GM18868 (cell line): ENCODE measurements at regions not wholly inside any gene's neighbourhood (a gene's known extent, or its start where the extent isn't known, plus 50 kb on each side); places are given as distances from the start of the nearest gene placed in this dataset.
"Not testable (repeated sequence)": the region's sequence is repeated elsewhere in the genome, so short reads cannot be mapped to it uniquely, and the experiment has no call there.

Source experiments
- ATAC-seq: cut with Tn5 transposase; IDR thresholded peaks from one replicate; pipeline ENCODE4 v1.9.1; 2021; ENCODE audit warnings: mild to moderate bottlenecking, moderate library complexity; ENCODE audit not compliant: unreplicated experiment

GRCh38 chr9:105093685-105094084 lies 150.8 kb upstream of the SLC44A1 start:
- no peak for ATAC-seq

GRCh38 chr9:105098370-105098769 lies 146.1 kb upstream of the SLC44A1 start:
- no peak for ATAC-seq

DNA sequence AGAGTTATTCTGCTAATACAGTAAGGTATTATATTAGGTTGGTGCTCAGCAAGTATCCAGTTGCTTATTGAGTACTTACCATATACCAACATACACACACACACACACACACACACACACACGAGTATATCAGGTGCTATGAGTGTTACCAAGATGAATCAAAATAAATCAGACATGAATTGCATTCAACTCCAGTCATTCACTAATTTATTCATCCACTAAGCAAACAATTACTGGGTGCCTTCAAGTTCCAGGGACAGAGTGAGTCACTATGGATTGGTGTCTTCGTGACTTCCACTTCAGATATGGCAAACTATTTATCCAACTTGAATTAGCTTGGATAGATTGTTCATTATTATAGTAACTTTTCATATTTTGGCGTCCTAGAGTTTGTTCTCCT lies 140.7 kb upstream of the SLC44A1 start:
- no peak for ATAC-seq

DNA sequence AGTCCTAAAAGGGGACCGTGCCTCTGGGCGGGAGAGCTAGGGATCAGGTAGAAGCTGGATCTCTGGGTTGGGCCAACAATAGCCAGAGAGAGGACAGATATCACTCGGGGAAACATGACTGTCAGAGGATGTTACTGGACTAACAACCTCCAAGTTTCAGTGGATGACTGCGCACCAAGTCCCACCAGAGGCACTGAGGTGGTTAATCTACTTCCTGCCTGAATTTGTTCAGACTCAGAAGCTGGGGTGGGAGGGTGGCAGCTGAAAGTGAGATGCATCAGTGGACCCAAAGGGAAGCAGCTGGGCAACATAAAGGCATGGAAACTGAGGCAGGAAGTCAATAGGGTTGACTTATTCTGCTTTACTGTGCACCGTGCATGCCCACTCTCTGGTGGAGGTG lies 130.1 kb upstream of the SLC44A1 start:
- ATAC-seq, result peak; percentile 44

DNA sequence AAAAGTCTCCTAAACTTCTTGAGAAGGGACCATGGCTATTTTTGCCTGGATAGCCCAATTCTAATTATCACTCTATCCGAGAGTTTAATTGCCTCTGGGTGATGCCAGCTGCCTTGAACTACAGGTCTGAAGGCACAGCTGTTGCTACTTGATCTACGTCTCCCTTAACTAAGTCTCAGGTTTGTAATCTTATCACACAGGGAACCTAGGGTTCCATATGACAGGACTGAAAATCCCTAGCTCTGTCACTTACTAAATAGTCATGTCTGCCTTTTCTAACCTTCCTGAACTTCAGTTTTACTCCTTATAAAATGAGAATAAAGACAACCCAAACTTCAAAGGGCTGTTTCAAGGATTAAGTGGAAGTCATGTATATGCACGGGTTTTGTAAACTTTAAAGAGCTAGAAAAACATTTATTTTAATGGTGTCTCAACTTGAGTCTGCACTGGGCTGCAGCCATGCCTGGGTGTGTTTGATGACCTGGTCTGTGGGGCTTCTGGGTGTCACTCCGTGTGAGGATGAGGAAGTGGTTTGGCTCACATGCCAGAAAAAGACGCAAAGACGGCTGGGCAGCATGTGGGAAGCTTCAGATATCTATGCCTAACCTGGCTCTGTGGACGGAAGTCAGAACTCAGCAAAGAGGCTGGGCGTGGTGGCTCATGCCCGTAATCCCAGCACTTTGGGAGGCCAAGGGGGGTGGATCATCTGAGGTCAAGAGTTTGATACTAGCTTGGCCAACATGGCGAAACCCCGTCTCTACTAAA lies 129.3 kb upstream of the SLC44A1 start:
- ATAC-seq, result peak; percentile 63

DNA sequence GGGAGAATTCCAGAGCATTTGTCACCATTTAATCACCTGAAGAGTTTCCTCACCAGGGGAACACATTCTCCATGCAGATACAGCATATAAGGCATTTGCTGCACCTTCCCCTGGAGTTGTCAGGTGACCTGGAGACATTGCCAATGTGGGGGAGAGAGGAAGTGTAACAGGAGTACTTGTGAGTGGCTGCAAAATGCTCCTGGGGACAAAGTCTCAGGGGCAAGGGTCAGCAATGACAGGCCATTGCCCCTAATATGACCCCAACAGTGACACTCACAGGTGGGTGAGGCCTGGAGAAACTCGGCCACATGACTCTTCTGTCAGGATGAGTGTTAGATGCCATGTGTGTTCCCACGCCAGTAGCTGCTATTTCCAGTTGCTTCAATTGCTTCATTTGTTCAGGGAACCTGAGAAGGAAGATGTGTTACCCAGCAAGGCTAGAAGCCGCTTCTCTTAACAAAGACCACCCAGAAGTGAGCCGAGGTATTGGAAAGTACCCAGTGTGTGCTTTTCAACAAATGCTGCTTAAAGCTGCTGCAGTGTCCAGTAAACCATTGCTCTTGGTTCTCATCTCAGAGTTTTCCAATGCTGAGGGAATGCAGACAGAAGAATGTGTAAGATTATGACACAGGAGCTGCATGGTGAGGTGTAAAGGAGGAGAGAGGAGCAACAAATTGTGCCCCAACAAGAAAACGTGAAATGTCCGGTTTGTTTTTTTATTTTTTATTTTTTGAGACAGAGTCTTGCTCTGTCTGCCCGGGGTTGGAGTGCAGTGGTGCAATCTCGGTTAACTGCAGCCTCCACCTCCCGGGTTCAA lies 128.2 kb upstream of the SLC44A1 start:
- ATAC-seq, result no peak

GRCh38 chr9:105117234-105117633 lies 127.2 kb upstream of the SLC44A1 start:
- ATAC-seq, result no peak

GRCh38 chr9:105118636-105119035 lies 125.8 kb upstream of the SLC44A1 start:
- ATAC-seq, result no peak

DNA sequence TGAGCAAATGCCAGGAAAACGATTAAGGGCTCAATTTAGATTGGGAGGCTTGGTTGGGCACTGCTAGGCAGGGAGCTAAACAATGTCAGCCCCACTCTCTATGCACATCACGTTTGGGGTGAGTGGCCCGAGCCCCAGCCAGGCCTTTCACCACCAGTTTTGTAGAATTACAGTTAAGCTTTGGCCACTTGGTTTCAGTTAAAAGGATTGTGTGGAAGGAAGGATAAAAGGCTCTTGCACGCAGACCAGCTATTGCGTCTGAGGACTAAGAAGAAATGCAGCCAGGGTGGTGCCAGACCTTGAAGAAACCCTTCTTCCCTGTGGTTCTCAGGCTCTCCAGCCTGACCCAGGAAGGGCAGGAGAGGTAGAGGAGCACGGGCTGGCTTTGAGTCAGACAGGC lies 125.3 kb upstream of the SLC44A1 start:
- no peak for ATAC-seq

GRCh38 chr9:105121861-105122430 lies 122.5 kb upstream of the SLC44A1 start:
- ATAC-seq, result no peak

- ATAC-seq, result not testable (repeated sequence)
Measured at GRCh38 chr9:105124598-105124997, 119.9 kb upstream of the SLC44A1 start.

DNA sequence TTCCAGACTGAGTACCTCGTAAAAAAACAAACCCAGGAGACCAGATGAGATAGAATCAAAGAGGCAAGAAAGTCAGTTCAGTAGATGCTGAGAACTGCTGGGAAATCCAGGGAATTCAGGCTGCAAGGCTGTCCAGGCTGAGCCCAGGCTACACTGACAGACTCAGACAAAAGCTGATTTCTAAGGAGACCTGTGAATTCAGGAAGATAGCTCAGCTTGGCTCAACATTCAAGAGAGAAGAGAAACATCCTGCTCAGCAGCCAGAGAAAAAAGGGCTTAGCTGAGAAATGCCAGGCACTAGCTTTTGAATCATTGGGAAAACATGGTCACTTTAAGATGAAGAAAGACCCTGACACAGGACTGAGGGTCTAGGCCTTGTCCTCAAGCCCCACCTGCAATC lies 118.2 kb upstream of the SLC44A1 start:
- ATAC-seq, result no peak

DNA sequence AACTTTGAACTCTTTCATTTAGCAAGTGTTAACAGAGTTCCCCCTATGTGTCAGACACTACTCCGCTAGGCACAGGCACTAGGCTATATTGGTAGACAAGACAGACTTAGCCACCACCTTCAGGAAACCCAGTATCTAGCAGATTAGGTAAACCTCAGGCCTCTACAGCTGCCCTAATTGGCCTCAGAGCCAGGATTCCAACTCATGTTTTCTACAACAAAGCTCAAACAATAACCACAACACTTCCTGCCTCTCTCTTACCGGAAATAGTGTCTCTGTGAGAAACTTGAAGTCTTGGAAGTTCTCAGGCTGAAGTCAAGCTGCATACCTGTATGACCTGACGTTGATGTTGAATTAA lies 116.6 kb upstream of the SLC44A1 start:
- ATAC-seq, result peak; percentile 87

DNA sequence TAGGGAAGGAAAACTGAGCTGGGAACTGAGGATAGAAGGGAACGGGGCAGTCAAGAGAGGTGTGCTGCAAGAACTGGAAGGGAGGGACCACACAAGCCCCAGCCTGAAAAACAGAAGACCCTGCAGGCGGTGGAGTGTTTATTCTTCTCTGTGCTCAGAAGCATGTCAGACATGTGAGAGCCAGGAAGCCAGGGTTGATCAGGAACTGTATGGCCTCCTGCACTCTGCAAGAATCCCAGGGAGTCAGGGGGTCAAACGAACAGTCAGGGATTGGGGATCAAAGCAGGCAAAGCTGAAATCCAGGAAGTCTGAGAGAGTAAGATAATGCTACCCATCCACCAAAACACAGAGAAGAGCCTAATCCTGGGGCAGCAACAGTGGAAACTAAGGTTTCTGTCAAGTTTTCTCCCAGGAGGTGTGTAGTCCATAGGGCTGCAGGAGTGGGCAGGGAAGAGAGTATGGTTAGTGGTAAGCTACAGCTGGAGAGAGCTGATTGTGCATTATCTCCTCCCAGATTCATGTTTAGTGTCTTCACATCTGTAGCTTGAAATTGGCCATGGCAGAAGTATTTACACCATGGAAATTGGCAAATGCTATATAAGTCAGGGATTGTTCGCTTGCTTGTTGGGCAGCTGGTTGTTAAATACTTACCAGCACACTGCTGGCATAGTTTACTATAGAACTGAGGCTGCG lies 115.4 kb upstream of the SLC44A1 start:
- no peak for ATAC-seq

DNA sequence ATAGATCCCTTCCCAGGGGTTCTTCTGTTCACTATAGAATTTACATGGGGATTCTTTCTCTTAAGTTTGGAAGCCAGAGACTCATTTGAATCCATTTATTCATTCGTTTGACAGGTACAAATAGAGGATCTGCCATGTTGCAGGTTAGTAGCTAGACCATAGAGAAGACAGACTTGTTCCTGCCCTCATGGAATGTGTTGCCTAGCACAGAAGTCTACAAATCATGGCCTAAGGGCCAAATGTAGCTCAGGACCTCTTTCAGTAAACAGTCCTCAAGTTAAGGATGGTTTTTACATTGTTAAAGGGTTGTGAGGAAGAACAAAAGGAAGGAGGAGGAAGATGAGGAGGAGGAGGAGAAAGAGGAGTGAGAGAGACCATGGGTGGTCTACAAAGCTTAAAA lies 114.7 kb upstream of the SLC44A1 start:
- no peak for ATAC-seq

DNA sequence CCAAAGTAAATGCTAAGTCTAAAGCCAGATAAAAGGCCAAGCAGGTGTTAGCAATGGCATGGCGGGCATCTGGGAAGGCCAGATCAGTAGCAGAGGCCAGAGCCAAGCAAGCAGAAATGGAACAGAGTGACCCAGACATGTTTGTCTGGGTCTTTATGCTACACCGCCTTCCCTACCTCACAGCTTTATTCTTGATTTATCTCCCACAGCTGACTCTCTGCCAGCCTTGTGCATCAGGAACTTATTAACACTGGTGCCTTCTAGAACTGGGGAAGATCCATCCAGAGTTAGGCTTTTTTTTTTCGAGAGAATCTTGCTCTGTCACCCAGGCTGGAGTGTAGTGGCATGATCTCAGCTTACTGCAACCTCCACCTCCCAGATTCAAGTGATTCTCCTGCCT lies 112.5 kb upstream of the SLC44A1 start:
- ATAC-seq, result no peak

GRCh38 chr9:105132606-105133005 lies 111.8 kb upstream of the SLC44A1 start:
- no peak for ATAC-seq

DNA sequence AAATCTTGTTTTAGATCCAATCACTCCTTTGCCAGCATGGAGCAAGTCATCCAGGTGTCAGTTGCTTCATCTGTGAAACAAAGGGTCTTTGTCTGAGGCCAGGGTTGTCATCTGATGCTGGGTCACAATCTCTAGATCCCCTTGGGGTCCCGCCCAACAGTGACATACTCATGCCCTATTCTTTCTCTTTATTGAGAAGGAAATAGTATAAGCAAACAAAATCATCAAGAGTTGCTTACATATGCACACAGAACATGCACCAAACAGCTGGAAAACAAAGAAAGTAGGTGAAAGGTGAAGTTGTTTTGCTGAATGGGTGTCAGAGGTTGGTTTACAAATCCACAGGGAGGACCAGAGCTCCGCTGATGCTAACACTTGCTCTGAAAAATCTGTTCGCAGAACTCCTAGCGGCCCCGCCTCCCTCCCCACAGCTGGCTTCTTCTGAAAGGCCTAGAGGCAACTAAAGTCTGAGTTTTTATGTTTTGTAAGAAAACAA lies 106.1 kb upstream of the SLC44A1 start:
- ATAC-seq, result no peak

GRCh38 chr9:105141146-105141975 lies 103.1 kb upstream of the SLC44A1 start:
- peak; percentile 96 for ATAC-seq

- no peak for ATAC-seq
Measured at GRCh38 chr9:105141976-105142250, 102.5 kb upstream of the SLC44A1 start.
